NT2/D1 (cell line): ENCODE measurements at regions not wholly inside any gene's neighbourhood (a gene's known extent, or its start where the extent isn't known, plus 50 kb on each side); places are given as distances from the start of the nearest gene placed in this dataset.

Source experiments
- DNase-seq: peaks from one replicate; pipeline ENCODE4 v3.0.0-alpha.2; 2011; ENCODE audit warnings: low read depth, low spot score
- H3K27me3 ChIP-seq: 2 replicates; pipeline ENCODE4 v1.6.0; 2011; ENCODE audit warnings: mild to moderate bottlenecking; ENCODE audit not compliant: insufficient read length, insufficient read depth
- H3K36me3 ChIP-seq: 2 replicates; pipeline ENCODE4 v1.6.1; 2011; ENCODE audit warnings: mild to moderate bottlenecking, low read length, mixed read lengths; ENCODE audit not compliant: insufficient read depth, insufficient read length
- H3K4me1 ChIP-seq: 2 replicates; pipeline ENCODE4 v1.5.1; 2011; ENCODE audit not compliant: insufficient read depth, insufficient read length
- H3K4me3 ChIP-seq: 2 replicates; pipeline ENCODE4 v1.5.1; 2011; ENCODE audit warnings: low read depth; ENCODE audit not compliant: insufficient read length
- H3K9ac ChIP-seq: 2 replicates; pipeline ENCODE4 v1.6.0; 2011; ENCODE audit warnings: low read depth; ENCODE audit not compliant: insufficient read length
- H3K9me3 ChIP-seq: 2 replicates; pipeline ENCODE4 v1.5.1; 2011; ENCODE audit warnings: mild to moderate bottlenecking, low read length; ENCODE audit not compliant: insufficient read depth
- SUZ12 ChIP-seq: IDR thresholded peaks from 2 replicates; pipeline ENCODE4 v1.6.1; 2011; ENCODE audit not compliant: insufficient read length, insufficient read depth; ENCODE audit errors: extremely low read depth
- YY1 ChIP-seq: IDR thresholded peaks from 2 replicates; pipeline ENCODE4 v1.6.1; 2011; ENCODE audit not compliant: insufficient read length, insufficient read depth
- ZNF274 ChIP-seq: IDR thresholded peaks from 2 replicates; pipeline ENCODE4 v1.6.1; 2011; ENCODE audit warnings: mild to moderate bottlenecking, low read depth, low read length

DNA sequence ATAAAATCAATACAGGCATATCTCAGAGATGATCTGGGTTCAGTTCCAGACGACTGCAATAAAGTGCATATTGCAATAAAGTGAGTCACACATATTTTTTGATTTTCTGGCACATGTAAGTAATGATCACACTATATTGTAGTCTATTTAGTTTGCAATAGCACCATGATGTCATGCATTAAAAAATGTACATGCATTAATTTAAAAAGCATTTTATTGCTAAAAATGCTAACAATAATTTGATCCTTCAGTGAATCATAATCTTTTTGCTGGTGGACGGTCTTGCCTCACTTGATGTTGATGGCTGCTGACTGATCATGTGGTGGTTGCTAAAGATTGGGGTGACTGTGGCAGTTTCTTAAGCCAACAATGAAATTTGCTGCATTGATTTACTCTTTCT, 511.1 kb downstream of the OTOL1 start:
- H3K9me3 ChIP-seq = no peaks in the 10 kb centered on the region
- H3K9ac ChIP-seq = no peak overlapping the region
- no peak for DNase-seq
- no peaks in the 10 kb centered on the region for H3K36me3 ChIP-seq
- no peaks in the 10 kb centered on the region for H3K4me1 ChIP-seq
- H3K4me3 ChIP-seq = no peak overlapping the region
- H3K27me3 ChIP-seq = no peaks in the 10 kb centered on the region
- TF ChIP-seq YY1 (no peak), ZNF274 (no peak), SUZ12 (no peak)

- no peak for DNase-seq
- Histone ChIP-seq H3K27me3 (no peaks in the 10 kb centered on the region), H3K9me3 (no peaks in the 10 kb centered on the region), H3K4me3 (no peak overlapping the region), H3K36me3 (no peaks in the 10 kb centered on the region), H3K4me1 (no peaks in the 10 kb centered on the region), H3K9ac (no peak overlapping the region)
- TF ChIP-seq SUZ12 (no peak), YY1 (no peak), ZNF274 (no peak)
Measured at GRCh38 chr3:162012633-162013032, 516.0 kb downstream of the OTOL1 start.

DNA sequence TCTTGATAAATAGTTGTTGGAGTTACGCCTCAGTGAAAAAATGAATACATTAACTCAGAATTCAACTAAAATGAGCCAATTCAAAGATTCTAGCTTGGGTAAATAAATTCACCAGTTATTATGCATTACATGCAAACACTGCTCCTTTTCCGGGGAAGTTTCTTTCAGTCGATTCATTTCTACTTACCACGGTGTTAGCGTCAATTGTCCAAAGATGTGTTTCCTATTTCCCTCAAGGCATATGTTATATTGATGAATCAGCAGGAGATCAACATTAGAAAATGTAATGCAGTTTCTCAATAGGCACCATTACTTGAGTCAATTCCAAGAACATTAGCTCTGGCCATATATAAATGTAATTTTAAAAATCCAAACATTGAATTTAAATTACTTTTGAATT, 517.7 kb downstream of the OTOL1 start:
- Histone ChIP-seq H3K27me3 (no peaks in the 10 kb centered on the region), H3K4me1 (no peaks in the 10 kb centered on the region), H3K36me3 (no peaks in the 10 kb centered on the region), H3K9me3 (no peaks in the 10 kb centered on the region), H3K4me3 (no peak overlapping the region), H3K9ac (no peak overlapping the region)
- TF ChIP-seq ZNF274 = no peak
- TF ChIP-seq SUZ12 = no peak
- no peak for DNase-seq

DNA sequence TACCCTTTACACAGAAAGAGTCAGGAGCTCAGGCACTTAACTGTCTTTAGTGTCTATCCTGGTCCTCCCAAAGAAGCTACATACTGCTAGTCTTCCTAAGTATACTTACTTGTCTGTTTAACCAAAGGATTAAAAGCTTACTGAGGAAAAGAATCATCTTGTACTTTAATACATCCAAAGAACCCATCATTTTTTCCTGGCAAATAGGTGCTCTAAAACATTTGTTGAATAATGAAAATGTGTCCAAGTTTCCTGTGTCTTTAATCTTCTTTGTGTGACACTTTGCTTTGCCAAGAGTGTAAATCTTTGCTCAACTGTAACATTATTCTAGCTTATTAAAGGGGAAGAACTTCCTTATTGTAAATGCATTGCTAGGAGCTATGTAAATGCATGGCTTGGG, 519.2 kb downstream of the OTOL1 start:
- no peak for TF ChIP-seq YY1
- TF ChIP-seq SUZ12 = no peak
- Histone ChIP-seq H3K4me3 (no peak overlapping the region), H3K36me3 (no peaks in the 10 kb centered on the region), H3K9me3 (no peaks in the 10 kb centered on the region), H3K27me3 (no peaks in the 10 kb centered on the region), H3K9ac (no peak overlapping the region), H3K4me1 (no peaks in the 10 kb centered on the region)
- DNase-seq = no peak

DNA sequence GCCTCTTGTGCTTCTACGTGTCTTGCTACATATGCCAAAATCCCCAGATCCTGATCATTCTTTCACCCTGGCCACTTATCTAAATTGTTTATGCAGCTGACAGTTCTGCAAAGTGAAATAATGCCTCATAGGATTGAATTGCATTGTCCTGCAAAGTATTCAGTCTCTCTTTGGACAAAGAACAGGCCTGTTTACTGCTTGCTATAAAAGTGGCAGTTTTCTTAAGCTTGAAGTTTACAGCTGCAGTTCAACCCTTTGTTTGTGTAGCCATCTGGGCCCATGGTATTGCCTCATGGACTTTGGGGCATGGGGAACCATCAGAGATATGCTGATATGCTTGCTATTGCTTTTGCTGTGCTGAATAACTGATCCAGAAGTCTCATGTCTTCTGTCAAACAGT, 523.2 kb downstream of the OTOL1 start:
- Histone ChIP-seq H3K27me3 (no peaks in the 10 kb centered on the region), H3K36me3 (no peaks in the 10 kb centered on the region), H3K4me1 (no peaks in the 10 kb centered on the region), H3K4me3 (no peak overlapping the region), H3K9ac (no peak overlapping the region), H3K9me3 (no peaks in the 10 kb centered on the region)
- TF ChIP-seq SUZ12 = no peak
- no peak for TF ChIP-seq YY1
- TF ChIP-seq ZNF274 = no peak
- DNase-seq = no peak

DNA sequence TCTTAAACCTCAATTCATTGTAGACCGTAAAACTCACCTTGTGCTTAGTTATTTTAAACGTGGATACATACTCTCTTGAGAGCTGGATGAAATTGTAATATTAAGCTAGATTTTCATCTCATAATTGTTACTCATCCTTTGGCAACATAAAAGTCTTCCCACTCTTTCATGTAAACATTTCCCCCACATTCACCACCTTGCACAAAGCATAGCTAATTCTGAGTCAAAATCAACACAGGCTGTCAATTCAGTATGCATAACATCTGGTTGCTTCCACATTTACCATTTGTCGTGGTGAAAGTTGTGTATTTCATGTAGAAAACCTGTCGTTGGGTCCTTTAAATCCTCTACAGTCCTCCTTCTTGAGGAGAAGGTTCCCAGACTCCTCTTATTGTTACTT, 524.6 kb downstream of the OTOL1 start:
- Histone ChIP-seq H3K9ac (no peak overlapping the region), H3K4me3 (no peak overlapping the region), H3K36me3 (no peaks in the 10 kb centered on the region), H3K27me3 (no peaks in the 10 kb centered on the region), H3K9me3 (no peaks in the 10 kb centered on the region), H3K4me1 (no peaks in the 10 kb centered on the region)
- no peak for TF ChIP-seq ZNF274
- TF ChIP-seq SUZ12 = no peak
- TF ChIP-seq YY1 = no peak
- DNase-seq = no peak

DNA sequence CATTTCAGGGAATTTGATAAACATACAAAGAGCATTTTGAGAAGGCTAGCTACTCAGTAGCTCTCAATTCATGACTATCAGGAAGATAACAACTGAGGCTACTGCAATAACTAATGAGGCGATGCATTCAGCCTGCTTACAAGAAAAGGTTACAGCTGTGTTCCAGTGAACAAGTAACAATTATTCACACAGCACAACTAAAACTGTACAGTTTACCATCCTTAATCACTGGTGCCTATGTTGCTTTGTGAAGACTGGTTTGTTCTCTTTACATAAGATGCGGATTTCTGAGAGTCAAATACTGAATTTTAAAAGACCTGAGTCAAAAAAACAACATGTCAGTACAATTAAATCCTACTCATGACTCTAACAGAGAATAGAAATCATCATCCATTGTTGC, 526.3 kb downstream of the OTOL1 start:
- Histone ChIP-seq H3K4me3 (no peak overlapping the region), H3K36me3 (no peaks in the 10 kb centered on the region), H3K4me1 (no peaks in the 10 kb centered on the region), H3K27me3 (no peaks in the 10 kb centered on the region), H3K9ac (no peak overlapping the region), H3K9me3 (no peaks in the 10 kb centered on the region)
- DNase-seq = no peak
- TF ChIP-seq ZNF274 (no peak), SUZ12 (no peak), YY1 (no peak)

DNA sequence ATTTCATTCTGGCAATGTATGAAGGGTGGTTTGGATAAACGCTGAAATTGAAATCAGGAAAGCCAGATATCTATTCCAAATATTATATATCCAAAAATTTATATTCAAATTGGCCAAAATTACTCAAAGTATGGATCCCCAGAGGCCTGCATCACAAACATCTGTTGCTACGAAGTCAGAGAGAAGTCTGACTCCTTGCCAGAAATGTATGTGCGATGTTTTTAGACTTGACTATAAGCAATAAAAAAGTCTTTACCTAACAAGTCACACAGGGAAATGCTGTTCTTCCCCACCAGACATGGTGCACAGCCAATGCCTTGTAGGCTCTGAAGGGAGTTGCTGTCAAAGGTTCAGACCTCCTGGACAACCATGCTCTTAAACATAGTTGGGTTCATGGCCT, 533.1 kb downstream of the OTOL1 start:
- Histone ChIP-seq H3K4me3 (no peak overlapping the region), H3K9me3 (peaks cover 7% of the 10 kb centered on the region; the same call in 1 of the 2 replicates), H3K36me3 (no peaks in the 10 kb centered on the region), H3K9ac (no peak overlapping the region), H3K27me3 (no peaks in the 10 kb centered on the region), H3K4me1 (no peaks in the 10 kb centered on the region)
- DNase-seq = no peak
- TF ChIP-seq ZNF274 (no peak), YY1 (no peak), SUZ12 (no peak)
